Hepatocyte (in vitro differentiated cells): ENCODE measurements at regions not wholly inside any gene's neighbourhood (a gene's known extent, or its start where the extent isn't known, plus 50 kb on each side); places are given as distances from the start of the nearest gene placed in this dataset.

Experiments used
- EZH2 ChIP-seq: fragments of 200-600 bp; sonication (generic); IDR thresholded peaks from 2 replicates; pipeline ENCODE4 v1.6.1; 2016; ENCODE audit warnings: antibody characterized with exemption, mild to moderate bottlenecking, borderline replicate concordance
- EZH2phosphoT487 ChIP-seq: fragments of 200-600 bp; sonication (generic); IDR thresholded peaks from one replicate; pipeline ENCODE4 v1.6.1; 2018; ENCODE audit warnings: antibody characterized with exemption, mild to moderate bottlenecking, low read depth, moderate library complexity; ENCODE audit not compliant: unreplicated experiment, severe bottlenecking
- TF ChIP-seq, protein P1 (sequence below): fragments of 200-600 bp; sonication (generic); IDR thresholded peaks from 2 replicates; pipeline ENCODE4 v1.5.1; 2016; ENCODE audit warnings: antibody characterized with exemption, mild to moderate bottlenecking; ENCODE audit not compliant: poor library complexity

DNA sequence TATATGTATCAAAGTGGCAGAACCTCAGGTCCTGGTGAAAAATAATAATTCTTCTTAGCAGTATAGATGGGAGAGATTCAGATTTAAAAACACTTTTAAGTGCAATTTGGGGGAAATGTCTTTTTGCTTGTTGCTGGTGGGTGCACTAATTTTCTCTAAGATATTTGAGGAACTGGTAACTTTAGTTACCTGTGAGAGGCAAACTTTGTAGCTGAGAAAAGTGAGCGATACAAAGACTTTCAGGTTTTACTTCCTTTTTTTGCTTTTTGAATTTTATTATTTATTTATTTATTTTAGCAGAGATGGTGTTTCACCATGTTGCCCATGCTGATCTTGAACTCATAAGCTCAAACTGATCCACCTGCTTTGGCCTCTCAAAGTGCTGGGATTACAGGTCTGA, 303.1 kb upstream of the PTGER4 start:
- no peak for TF ChIP-seq EZH2
- no peak for TF ChIP-seq EZH2phosphoT487
- TF ChIP-seq, protein P1, sequence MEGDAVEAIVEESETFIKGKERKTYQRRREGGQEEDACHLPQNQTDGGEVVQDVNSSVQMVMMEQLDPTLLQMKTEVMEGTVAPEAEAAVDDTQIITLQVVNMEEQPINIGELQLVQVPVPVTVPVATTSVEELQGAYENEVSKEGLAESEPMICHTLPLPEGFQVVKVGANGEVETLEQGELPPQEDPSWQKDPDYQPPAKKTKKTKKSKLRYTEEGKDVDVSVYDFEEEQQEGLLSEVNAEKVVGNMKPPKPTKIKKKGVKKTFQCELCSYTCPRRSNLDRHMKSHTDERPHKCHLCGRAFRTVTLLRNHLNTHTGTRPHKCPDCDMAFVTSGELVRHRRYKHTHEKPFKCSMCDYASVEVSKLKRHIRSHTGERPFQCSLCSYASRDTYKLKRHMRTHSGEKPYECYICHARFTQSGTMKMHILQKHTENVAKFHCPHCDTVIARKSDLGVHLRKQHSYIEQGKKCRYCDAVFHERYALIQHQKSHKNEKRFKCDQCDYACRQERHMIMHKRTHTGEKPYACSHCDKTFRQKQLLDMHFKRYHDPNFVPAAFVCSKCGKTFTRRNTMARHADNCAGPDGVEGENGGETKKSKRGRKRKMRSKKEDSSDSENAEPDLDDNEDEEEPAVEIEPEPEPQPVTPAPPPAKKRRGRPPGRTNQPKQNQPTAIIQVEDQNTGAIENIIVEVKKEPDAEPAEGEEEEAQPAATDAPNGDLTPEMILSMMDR, result no peak
